Spleen (tissue), 7 donors: ENCODE measurements at regions not wholly inside any gene's neighbourhood (a gene's known extent, or its start where the extent isn't known, plus 50 kb on each side); places are given as distances from the start of the nearest gene placed in this dataset.

ENCODE experiments used
- CTCF ChIP-seq, 11 experiments: fragments of 200-600 bp in 7 of 11; fragments of 450-650 bp in 4 of 11; sonication (generic) in 4 of 11; IDR thresholded peaks in 8 of 11; conservative IDR thresholded peaks in 3 of 11; 1 replicate in 7 of 11; 2 replicates in 4 of 11; pipeline versions ENCODE4 v1.4.0 to v1.8.0; 2016 to 2021; ENCODE audit warnings: antibody characterized with exemption in 11 of 11, inconsistent platforms in 4 of 11, mild to moderate bottlenecking in 1 of 11
- POLR2A ChIP-seq, 3 donors: fragments of 450-650 bp; IDR thresholded peaks; one replicate each; pipeline ENCODE4 v1.5.1; 2017; ENCODE audit warnings: antibody characterized with exemption in 3 of 3, mild to moderate bottlenecking in 1 of 3
- donor health status: DM: no; HTN: no; CAD: no; lungs with moderate emphysema.
- donor health status: DM: no; HTN: no; CAD: no.
- donor health status: DM: no; HTN: no; CAD: no.

- no peak for TF ChIP-seq CTCF (IDR thresholded peaks at IDR 0.05 in 8 of 11, conservative IDR thresholded peaks at IDR 0.05 in 3 of 11)
- TF ChIP-seq POLR2A (IDR thresholded peaks at IDR 0.05) = no peak
Observed at GRCh38 chr2:132037527-132038178, 124.1 kb downstream of the ANKRD30BL start.
